Heart left ventricle (tissue), 13 donors: ENCODE measurements at regions not wholly inside any gene's neighbourhood (a gene's known extent, or its start where the extent isn't known, plus 50 kb on each side); places are given as distances from the start of the nearest gene placed in this dataset.

ENCODE experiments used
- CTCF ChIP-seq, 12 donors: fragments of 200-600 bp; sonication (generic) in 4 of 12; IDR thresholded peaks; one replicate each; pipeline versions ENCODE4 v1.5.0 to v1.8.0; 2018 to 2022; ENCODE audit warnings: antibody characterized with exemption in 12 of 12, mild to moderate bottlenecking in 5 of 12
- POLR2A ChIP-seq, 2 donors: fragments of 450-650 bp; IDR thresholded peaks; one replicate each; pipeline ENCODE4 v1.6.1; 2017; ENCODE audit warnings: antibody characterized with exemption in 2 of 2, mild to moderate bottlenecking in 2 of 2, moderate library complexity in 2 of 2
- donor health status: ischemic (EF 13 %, LVEDD 7.1; RV severe dilation, severe dysfunction).
- donor health status: DM: no; HTN: yes; CAD: no.
- donor health status: DM: no; HTN: no; CAD: no.
- donor health status: ischemic (EF 25% LVEDD 6.9; RV normal size, moderate dysfunction).
- donor health status: ischemic (EF 25% LVEDD 5.7; RV mildly dilated, moderate dysfunction).
- donor health status: ischemic (EF 35%, LVEDD 5.7; RV mildly dilated, moderate dysfunction).
- donor health status: nonischemic (EF 11% LVEDD 7.7; RV severe dilation, severe dysfunction).
- donor health status: DM: yes; HTN: yes; CAD: no.
- donor health status: PGD.
- donor health status: ischemic (EF 29% LVEDD 5.4; RV normal size, mild dysfunction).
- donor health status: nonischemic (EF 23%, LVEDD 6.1; RV moderate dilation, normal function).

DNA sequence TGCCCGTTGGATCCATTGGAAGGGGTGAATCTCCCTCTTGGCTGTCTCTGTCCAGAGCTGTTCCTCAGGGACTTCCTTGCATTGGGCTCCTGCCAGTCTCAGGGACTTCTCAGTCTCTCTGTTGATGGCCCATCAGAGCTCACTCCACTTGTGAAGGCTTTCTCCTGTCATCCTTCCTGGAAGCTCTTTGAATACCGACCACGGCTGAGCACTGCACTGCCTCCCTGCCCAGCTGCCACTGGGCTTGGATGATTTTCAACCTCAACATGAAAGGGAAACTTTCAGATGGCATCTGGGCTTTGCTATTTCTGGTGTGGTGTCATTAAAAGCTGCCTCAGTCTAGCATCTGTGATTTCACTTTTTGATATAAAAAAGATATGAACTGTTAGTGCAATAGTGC is 66.1 kb upstream of the ANKRD10 start:
- TF ChIP-seq POLR2A (IDR thresholded peaks at IDR 0.05), result no peak
- no peak for TF ChIP-seq CTCF (IDR thresholded peaks at IDR 0.05)
